B cell (primary cell): ENCODE measurements at regions not wholly inside any gene's neighbourhood (a gene's known extent, or its start where the extent isn't known, plus 50 kb on each side); places are given as distances from the start of the nearest gene placed in this dataset.

ENCODE experiments used
- ATAC-seq: fragments of 200-7000 bp; cut with Tn5 transposase; one replicate; pipeline ENCODE4 v1.10.0; 2021; ENCODE audit warnings: low read depth, mild to moderate bottlenecking, moderate number of reproducible peaks, moderate library complexity
- CTCF ChIA-PET: fragments of 350-600 bp; sonication (Branson Sonifier 250); formaldehyde crosslinking; loops from one replicate; lab custom pipeline; 2021; ENCODE audit warnings: antibody characterized with exemption, inconsistent platforms; lab: Charles Lee
- POLR2A ChIA-PET: fragments of 350-600 bp; sonication (Branson Sonifier 250); formaldehyde crosslinking; loops from one replicate; lab custom pipeline; 2021; ENCODE audit warnings: antibody characterized with exemption; lab: Charles Lee
- DNase-seq: peaks from one replicate; pipeline ENCODE4 v3.0.0; 2013
- H2AFZ ChIP-seq: 2 replicates; pipeline ENCODE4 v1.6.1; 2012; ENCODE audit warnings: mild to moderate bottlenecking, low read depth, low read length; ENCODE audit not compliant: insufficient read depth, poor library complexity, severe bottlenecking
- H3K27ac ChIP-seq, 2 donors: 1 replicate in 1 of 2; 2 replicates in 1 of 2; pipeline ENCODE4 v1.5.1; 2012 to 2013; ENCODE audit warnings: low read length in 2 of 2, mild to moderate bottlenecking in 2 of 2, moderate library complexity in 1 of 2
- H3K27me3 ChIP-seq, 4 experiments: fragments of 200-600 bp in 1 of 4; sonication (generic) in 1 of 4; replicated peaks in 1 of 4; 1 replicate in 2 of 4; 2 replicates in 2 of 4; pipeline versions ENCODE4 v1.6.1 to v1.7.0; 2013 to 2016; ENCODE audit warnings: low read length in 3 of 4, mild to moderate bottlenecking in 2 of 4, mixed read lengths in 1 of 4, moderate library complexity in 1 of 4; ENCODE audit not compliant: insufficient read depth in 4 of 4, control insufficient read depth in 3 of 4; ENCODE audit errors: control extremely low read depth in 1 of 4
- H3K36me3 ChIP-seq, 2 experiments: replicated peaks in 1 of 2; 1 replicate in 1 of 2; 2 replicates in 1 of 2; pipeline versions ENCODE4 v1.6.1 to v1.7.1; 2013; ENCODE audit warnings: low read length in 1 of 2; ENCODE audit not compliant: insufficient read depth in 2 of 2, control insufficient read depth in 1 of 2; ENCODE audit errors: control extremely low read depth in 1 of 2, extremely low read depth in 1 of 2
- H3K4me1 ChIP-seq, 2 donors: fragments of 200-600 bp in 1 of 2; sonication (generic) in 1 of 2; 1 replicate in 1 of 2; 2 replicates in 1 of 2; pipeline versions ENCODE4 v1.5.1 to v1.6.1; 2013 to 2017; ENCODE audit warnings: low read length in 2 of 2; ENCODE audit not compliant: control insufficient read depth in 2 of 2, insufficient read depth in 2 of 2
- H3K4me2 ChIP-seq: replicated peaks from 2 replicates; pipeline ENCODE3; 2012; ENCODE audit warnings: mild to moderate bottlenecking, low read depth, low read length; ENCODE audit not compliant: poor library complexity, severe bottlenecking
- H3K4me3 ChIP-seq, 5 experiments: fragments of 200-600 bp in 1 of 5; sonication (generic) in 1 of 5; 1 replicate in 3 of 5; 2 replicates in 2 of 5; pipeline versions ENCODE4 v1.5.1 to v1.7.0; 2011 to 2016; ENCODE audit warnings: low read length in 4 of 5, mild to moderate bottlenecking in 4 of 5, low read depth in 2 of 5, control low read depth in 1 of 5, moderate library complexity in 1 of 5; ENCODE audit not compliant: insufficient read depth in 1 of 5; ENCODE audit errors: control extremely low read depth in 1 of 5, extremely low read depth in 1 of 5
- H3K79me2 ChIP-seq: fragments of 200-600 bp; sonication (generic); one replicate; pipeline ENCODE4 v1.6.0; 2016; ENCODE audit warnings: low read length; ENCODE audit not compliant: control insufficient read depth, insufficient read depth
- H3K9ac ChIP-seq: fragments of 200-600 bp; sonication (generic); 2 replicates; pipeline ENCODE4 v1.6.1; 2017; ENCODE audit warnings: mild to moderate bottlenecking, low read length, moderate library complexity
- H3K9me3 ChIP-seq, 3 donors: one replicate each; pipeline versions ENCODE4 v1.6.1 to v1.7.1; 2013; ENCODE audit warnings: low read length in 2 of 3; ENCODE audit not compliant: control insufficient read depth in 2 of 3, insufficient read depth in 1 of 3; ENCODE audit errors: control extremely low read depth in 1 of 3
- H4K20me1 ChIP-seq: 2 replicates; pipeline ENCODE4 v1.6.0; 2012; ENCODE audit warnings: mild to moderate bottlenecking, low read length; ENCODE audit not compliant: insufficient read depth, control insufficient read depth, poor library complexity, severe bottlenecking
- H3K27ac Mint-ChIP-seq: one replicate; pipeline ENCODE4 v1.8.0; 2021; ENCODE audit warnings: mixed read lengths
- H3K27me3 Mint-ChIP-seq: one replicate; pipeline ENCODE4 v1.8.0; 2021; ENCODE audit warnings: mixed read lengths
- H3K4me1 Mint-ChIP-seq: one replicate; pipeline ENCODE4 v1.8.0; 2021; ENCODE audit warnings: mixed read lengths
- H3K4me3 Mint-ChIP-seq: one replicate; pipeline ENCODE4 v1.8.0; 2021; ENCODE audit warnings: mixed read lengths
- H3K9me3 Mint-ChIP-seq: one replicate; pipeline ENCODE4 v1.8.0; 2022; ENCODE audit warnings: mixed read lengths; ENCODE audit not compliant: insufficient read depth
- CTCF ChIP-seq: fragments of 200-600 bp; IDR thresholded peaks from one replicate; pipeline ENCODE4 v1.8.0; 2022; ENCODE audit warnings: antibody characterized with exemption, mild to moderate bottlenecking
- EZH2 ChIP-seq: IDR thresholded peaks from 2 replicates; pipeline ENCODE4 v1.6.1; 2012; ENCODE audit warnings: borderline replicate concordance, low read depth, mild to moderate bottlenecking, moderate library complexity, low read length; ENCODE audit not compliant: insufficient read depth, poor library complexity, severe bottlenecking
- WGBS: methylation state at CpG from one replicate; pipeline ENCODE4 v1.1.5; 2013; ENCODE audit warnings: missing lambda C conversion rate; ENCODE audit not compliant: insufficient coverage; 5-methylcytosine and 5-hydroxymethylcytosine counted together
- intact Hi-C: fragments of 100-400 bp; cut with micrococcal nuclease; formaldehyde crosslinking; loops from one replicate; pipeline ENCODE4 v1.10.0; 2022

- Histone ChIP-seq H3K27ac (no peak overlapping the region), H3K4me1 (peaks cover 0 to 3% of the 10 kb centered on the region in 2 donors), H3K79me2 (no peaks in the 10 kb centered on the region), H3K4me3 (no peak overlapping the region), H3K36me3 (no peaks in the 10 kb centered on the region), H3K9ac (no peak overlapping the region), H2AFZ (peak overlapping the region; percentile 10), H4K20me1 (no peaks in the 10 kb centered on the region), H3K4me2 (no peak overlapping the region), H3K27me3 (peaks cover 0 to 15% (median 0%) of the 10 kb centered on the region in 4 experiments), H3K9me3 (no peaks in the 10 kb centered on the region)
- CTCF ChIA-PET = interaction anchor here (9.9 kb wide), 1 partner anchor 238 kb away, joined by 170 read pairs; no protein-coding TSS in a partner anchor
- H3K4me1 Mint-ChIP-seq = peaks cover 2% of the 10 kb centered on the region
- no peaks in the 10 kb centered on the region for H3K9me3 Mint-ChIP-seq
- 27% methylated on average over 8 of the region's 9 CpGs for WGBS
- no peak for DNase-seq
- H3K27me3 Mint-ChIP-seq = peaks cover 36% of the 10 kb centered on the region
- TF ChIP-seq CTCF = no peak
- TF ChIP-seq EZH2 = no peak
- ATAC-seq = no peak
- intact Hi-C loops = loop anchor here (10.0 kb wide), 2 partner anchors 193 to 573 kb away; no protein-coding TSS in a partner anchor
- POLR2A ChIA-PET = no interaction called here
- no peak overlapping the region for H3K27ac Mint-ChIP-seq
- H3K4me3 Mint-ChIP-seq = no peak overlapping the region
These were observed 141.6 kb downstream of the KCNJ12 start for GRCh38 chr17:21517538-21518293.

- Histone ChIP-seq H3K9me3 (no peaks in the 10 kb centered on the region), H3K27me3 (peaks cover 0 to 18% (median 0%) of the 10 kb centered on the region in 4 experiments), H2AFZ (no peak overlapping the region), H3K27ac (no peak overlapping the region), H3K79me2 (no peaks in the 10 kb centered on the region), H3K9ac (no peak overlapping the region), H3K4me1 (no peaks in the 10 kb centered on the region), H3K36me3 (no peaks in the 10 kb centered on the region), H3K4me2 (no peak overlapping the region), H3K4me3 (no peak overlapping the region), H4K20me1 (no peaks in the 10 kb centered on the region)
- Mint-ChIP-seq H3K27ac (no peak overlapping the region), H3K4me3 (no peak overlapping the region), H3K4me1 (no peaks in the 10 kb centered on the region), H3K27me3 (peaks cover 26% of the 10 kb centered on the region), H3K9me3 (no peaks in the 10 kb centered on the region)
- ATAC-seq (no peak), DNase-seq (no peak)
- TF ChIP-seq EZH2 (no peak), CTCF (no peak)
- intact Hi-C loops = no loop called here
- ChIA-PET POLR2A (no interaction called here), CTCF (interaction anchor here (0.6 to 3.7 kb wide), 2 partner anchors 10 to 678 kb away, joined by 3 to 13 read pairs; no protein-coding TSS in a partner anchor)
- WGBS = 90% methylated on average over 5 of the region's 8 CpGs
These were observed 146.7 kb downstream of the KCNJ12 start for GRCh38 chr17:21522755-21523336.
